Liver (tissue), 8 donors: ENCODE measurements at regions not wholly inside any gene's neighbourhood (a gene's known extent, or its start where the extent isn't known, plus 50 kb on each side); places are given as distances from the start of the nearest gene placed in this dataset.
A peak's percentile ranks its signal among the peaks of the same experiment; 100 is the strongest.

Source experiments
- DNase-seq: peaks from one replicate; pipeline ENCODE4 v3.0.0-alpha.2; 2017; ENCODE audit warnings: low spot score
- H3K27ac ChIP-seq, 2 donors: one replicate each; pipeline ENCODE4 v1.7.0; 2013; ENCODE audit warnings: inconsistent platforms in 2 of 2, low read length in 2 of 2, control low read depth in 1 of 2, low read depth in 1 of 2, mild to moderate bottlenecking in 1 of 2
- H3K27me3 ChIP-seq, 4 donors: one replicate each; pipeline versions ENCODE4 v1.6.1 to v1.7.0; 2013; ENCODE audit warnings: low read length in 3 of 4, inconsistent platforms in 1 of 4, mild to moderate bottlenecking in 1 of 4, moderate library complexity in 1 of 4; ENCODE audit not compliant: control insufficient read depth in 4 of 4, insufficient read depth in 4 of 4
- H3K36me3 ChIP-seq, 4 donors: one replicate each; pipeline versions ENCODE4 v1.6.1 to v1.7.0; 2013; ENCODE audit warnings: low read length in 3 of 4, mild to moderate bottlenecking in 3 of 4, low read depth in 1 of 4, moderate library complexity in 1 of 4; ENCODE audit not compliant: control insufficient read depth in 4 of 4, insufficient read depth in 3 of 4
- H3K4me1 ChIP-seq, 4 donors: one replicate each; pipeline versions ENCODE4 v1.6.1 to v1.7.0; 2013; ENCODE audit warnings: low read length in 3 of 4, mild to moderate bottlenecking in 3 of 4, moderate library complexity in 1 of 4; ENCODE audit not compliant: control insufficient read depth in 4 of 4, insufficient read depth in 4 of 4
- H3K4me3 ChIP-seq, 3 donors: one replicate each; pipeline versions ENCODE4 v1.6.1 to v1.7.0; 2013; ENCODE audit warnings: low read length in 3 of 3, control low read depth in 1 of 3, low read depth in 1 of 3, mild to moderate bottlenecking in 1 of 3
- H3K9ac ChIP-seq, 2 donors: one replicate each; pipeline ENCODE4 v1.7.0; 2013; ENCODE audit warnings: low read length in 2 of 2, mild to moderate bottlenecking in 2 of 2, moderate library complexity in 2 of 2, control low read depth in 1 of 2, low read depth in 1 of 2
- H3K9me3 ChIP-seq, 4 donors: one replicate each; pipeline versions ENCODE4 v1.6.1 to v1.7.0; 2013; ENCODE audit warnings: low read length in 3 of 4; ENCODE audit not compliant: control insufficient read depth in 4 of 4
- FOXA1 ChIP-seq: IDR thresholded peaks from 2 replicates; pipeline ENCODE4 v1.6.1; 2016; ENCODE audit warnings: antibody characterized with exemption
- FOXA2 ChIP-seq: IDR thresholded peaks from 2 replicates; pipeline ENCODE4 v1.6.1; 2016; ENCODE audit warnings: antibody characterized with exemption
- GABPA ChIP-seq, 2 donors: IDR thresholded peaks in 1 of 2; conservative IDR thresholded peaks in 1 of 2; 2 replicates each; pipeline ENCODE4 v1.6.1; 2016; ENCODE audit warnings: antibody characterized with exemption in 2 of 2, mild to moderate bottlenecking in 1 of 2, moderate library complexity in 1 of 2
- HNF4A ChIP-seq, 2 donors: conservative IDR thresholded peaks; 2 replicates each; pipeline ENCODE4 v1.6.1; 2016; ENCODE audit warnings: antibody characterized with exemption in 2 of 2, mild to moderate bottlenecking in 2 of 2
- HNF4G ChIP-seq: IDR thresholded peaks from 2 replicates; pipeline ENCODE4 v1.6.1; 2016; ENCODE audit warnings: antibody characterized with exemption
- JUND ChIP-seq, 2 donors: IDR thresholded peaks; 2 replicates each; pipeline ENCODE4 v1.6.1; 2016; ENCODE audit warnings: antibody characterized with exemption in 2 of 2
- NR2F2 ChIP-seq: IDR thresholded peaks from 2 replicates; pipeline ENCODE4 v1.6.1; 2016; ENCODE audit warnings: antibody characterized with exemption
- RAD21 ChIP-seq, 2 donors: IDR thresholded peaks; 2 replicates each; pipeline ENCODE4 v1.6.1; 2016; ENCODE audit warnings: antibody characterized with exemption in 2 of 2, mild to moderate bottlenecking in 2 of 2
- RXRA ChIP-seq, 2 donors: IDR thresholded peaks; 2 replicates each; pipeline ENCODE4 v1.6.1; 2017 to 2018; ENCODE audit warnings: antibody characterized with exemption in 2 of 2, mild to moderate bottlenecking in 1 of 2
- SP1 ChIP-seq: IDR thresholded peaks from 2 replicates; pipeline ENCODE4 v1.6.1; 2018; ENCODE audit warnings: antibody characterized with exemption, mild to moderate bottlenecking
- TAF1 ChIP-seq: conservative IDR thresholded peaks from 2 replicates; pipeline ENCODE4 v1.6.1; 2016; ENCODE audit warnings: antibody characterized with exemption, mild to moderate bottlenecking
- YY1 ChIP-seq: IDR thresholded peaks from 2 replicates; pipeline ENCODE4 v1.6.1; 2016; ENCODE audit warnings: antibody characterized with exemption, mild to moderate bottlenecking
- WGBS: extraction: QIAGEN DNeasy Blood & Tissue Kit; methylation state at CpG from one replicate; pipeline ENCODE4 v1.1.7; 2013; 5-methylcytosine and 5-hydroxymethylcytosine counted together
- TF ChIP-seq, protein P1 (sequence below): fragments of 150-350 bp; IDR thresholded peaks from 2 replicates; pipeline ENCODE4 v1.5.1; 2017; ENCODE audit warnings: improper control_type of control experiment, low read depth, low read length; ENCODE audit not compliant: missing input control
- TF ChIP-seq, protein P2 (sequence below): IDR thresholded peaks from 2 replicates; pipeline ENCODE4 v1.6.1; 2016; ENCODE audit warnings: antibody characterized with exemption
- TF ChIP-seq, protein P3 (sequence below): IDR thresholded peaks from 2 replicates; pipeline ENCODE4 v1.6.1; 2016; ENCODE audit warnings: antibody characterized with exemption
- TF ChIP-seq, protein P4 (sequence below): IDR thresholded peaks from 2 replicates; pipeline ENCODE4 v1.6.1; 2016; ENCODE audit warnings: antibody characterized with exemption
- TF ChIP-seq, protein P5 (sequence below): IDR thresholded peaks from 2 replicates; pipeline ENCODE4 v1.6.1; 2016; ENCODE audit warnings: antibody characterized with exemption, mild to moderate bottlenecking
- donor health status: healthy.
- donor health status: healthy.
- donor health status: healthy.
- donor health status: healthy.
- donor health status: healthy.

DNA sequence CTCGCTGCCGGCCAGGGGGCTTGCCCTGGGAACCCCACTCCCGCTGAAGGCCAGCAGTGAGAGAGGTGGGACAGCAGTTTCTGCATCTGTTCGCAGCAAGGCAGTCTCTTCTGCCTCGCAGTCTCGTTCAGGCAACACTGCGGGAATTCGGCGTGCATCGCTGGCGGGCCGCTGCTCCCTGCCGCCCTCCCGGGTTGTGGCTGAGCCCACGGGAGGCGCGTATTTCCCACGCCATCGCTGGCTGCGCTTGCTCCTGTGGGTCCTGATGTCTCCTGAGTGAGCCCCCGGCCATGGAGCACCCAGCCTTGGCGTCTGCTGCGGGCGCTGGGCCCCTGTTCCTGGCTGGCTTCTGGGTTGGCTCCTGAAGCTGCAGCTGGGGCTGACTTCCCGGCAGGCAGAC lies 227.9 kb downstream of the TEX29 start:
- peaks cover 11 to 49% (median 39%) of the 10 kb centered on the region in 4 donors for H3K4me1 ChIP-seq
- H3K4me3 ChIP-seq = no peak overlapping the region
- no peaks in the 10 kb centered on the region for H3K9me3 ChIP-seq
- no peak overlapping the region for H3K9ac ChIP-seq
- no peak for DNase-seq
- TF ChIP-seq YY1 = no peak
- TF ChIP-seq NR2F2 = no peak
- TF ChIP-seq, protein P1, sequence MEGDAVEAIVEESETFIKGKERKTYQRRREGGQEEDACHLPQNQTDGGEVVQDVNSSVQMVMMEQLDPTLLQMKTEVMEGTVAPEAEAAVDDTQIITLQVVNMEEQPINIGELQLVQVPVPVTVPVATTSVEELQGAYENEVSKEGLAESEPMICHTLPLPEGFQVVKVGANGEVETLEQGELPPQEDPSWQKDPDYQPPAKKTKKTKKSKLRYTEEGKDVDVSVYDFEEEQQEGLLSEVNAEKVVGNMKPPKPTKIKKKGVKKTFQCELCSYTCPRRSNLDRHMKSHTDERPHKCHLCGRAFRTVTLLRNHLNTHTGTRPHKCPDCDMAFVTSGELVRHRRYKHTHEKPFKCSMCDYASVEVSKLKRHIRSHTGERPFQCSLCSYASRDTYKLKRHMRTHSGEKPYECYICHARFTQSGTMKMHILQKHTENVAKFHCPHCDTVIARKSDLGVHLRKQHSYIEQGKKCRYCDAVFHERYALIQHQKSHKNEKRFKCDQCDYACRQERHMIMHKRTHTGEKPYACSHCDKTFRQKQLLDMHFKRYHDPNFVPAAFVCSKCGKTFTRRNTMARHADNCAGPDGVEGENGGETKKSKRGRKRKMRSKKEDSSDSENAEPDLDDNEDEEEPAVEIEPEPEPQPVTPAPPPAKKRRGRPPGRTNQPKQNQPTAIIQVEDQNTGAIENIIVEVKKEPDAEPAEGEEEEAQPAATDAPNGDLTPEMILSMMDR = no peak
- no peak for TF ChIP-seq SP1
- TF ChIP-seq JUND (IDR thresholded peaks at IDR 0.05) = no peak
- TF ChIP-seq, protein P2, sequence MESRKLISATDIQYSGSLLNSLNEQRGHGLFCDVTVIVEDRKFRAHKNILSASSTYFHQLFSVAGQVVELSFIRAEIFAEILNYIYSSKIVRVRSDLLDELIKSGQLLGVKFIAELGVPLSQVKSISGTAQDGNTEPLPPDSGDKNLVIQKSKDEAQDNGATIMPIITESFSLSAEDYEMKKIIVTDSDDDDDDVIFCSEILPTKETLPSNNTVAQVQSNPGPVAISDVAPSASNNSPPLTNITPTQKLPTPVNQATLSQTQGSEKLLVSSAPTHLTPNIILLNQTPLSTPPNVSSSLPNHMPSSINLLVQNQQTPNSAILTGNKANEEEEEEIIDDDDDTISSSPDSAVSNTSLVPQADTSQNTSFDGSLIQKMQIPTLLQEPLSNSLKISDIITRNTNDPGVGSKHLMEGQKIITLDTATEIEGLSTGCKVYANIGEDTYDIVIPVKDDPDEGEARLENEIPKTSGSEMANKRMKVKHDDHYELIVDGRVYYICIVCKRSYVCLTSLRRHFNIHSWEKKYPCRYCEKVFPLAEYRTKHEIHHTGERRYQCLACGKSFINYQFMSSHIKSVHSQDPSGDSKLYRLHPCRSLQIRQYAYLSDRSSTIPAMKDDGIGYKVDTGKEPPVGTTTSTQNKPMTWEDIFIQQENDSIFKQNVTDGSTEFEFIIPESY = no peak
- TF ChIP-seq GABPA (IDR thresholded peaks at IDR 0.05 in 1 of 2, conservative IDR thresholded peaks at IDR 0.05 in 1 of 2) = no peak
- no peak for TF ChIP-seq HNF4G
- TF ChIP-seq, protein P3, sequence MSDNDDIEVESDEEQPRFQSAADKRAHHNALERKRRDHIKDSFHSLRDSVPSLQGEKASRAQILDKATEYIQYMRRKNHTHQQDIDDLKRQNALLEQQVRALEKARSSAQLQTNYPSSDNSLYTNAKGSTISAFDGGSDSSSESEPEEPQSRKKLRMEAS = no peak
- TF ChIP-seq HNF4A (conservative IDR thresholded peaks at IDR 0.05) = no peak
- TF ChIP-seq, protein P4, sequence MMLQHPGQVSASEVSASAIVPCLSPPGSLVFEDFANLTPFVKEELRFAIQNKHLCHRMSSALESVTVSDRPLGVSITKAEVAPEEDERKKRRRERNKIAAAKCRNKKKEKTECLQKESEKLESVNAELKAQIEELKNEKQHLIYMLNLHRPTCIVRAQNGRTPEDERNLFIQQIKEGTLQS = no peak
- no peak for TF ChIP-seq FOXA1
- no peak for TF ChIP-seq TAF1
- TF ChIP-seq RXRA (IDR thresholded peaks at IDR 0.05) = no peak
- no peak for TF ChIP-seq FOXA2
- H3K36me3 ChIP-seq = no peaks in the 10 kb centered on the region
- H3K27ac ChIP-seq = no peak overlapping the region
- 95% methylated on average over 25 of the region's 25 CpGs for WGBS
- no peaks in the 10 kb centered on the region for H3K27me3 ChIP-seq

DNA sequence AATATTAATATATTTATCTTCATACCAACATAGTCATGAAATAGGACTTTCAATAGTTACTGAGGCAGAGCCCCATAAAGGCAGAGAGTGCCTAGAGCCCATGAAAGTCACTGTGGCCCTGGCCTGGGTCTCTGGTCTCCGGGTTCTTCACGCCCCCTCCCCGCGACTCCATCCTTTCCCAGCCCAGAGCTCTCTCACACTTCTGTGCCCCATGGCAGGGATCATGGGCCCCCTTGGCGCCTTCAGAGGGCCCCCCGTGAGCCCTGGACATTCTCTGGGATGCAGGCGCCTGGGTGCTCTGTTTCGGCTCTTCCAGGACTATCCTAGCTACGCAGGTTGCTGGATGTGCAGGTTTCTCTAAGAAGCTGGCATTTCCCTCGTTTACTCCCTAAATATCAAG lies 228.4 kb downstream of the TEX29 start:
- no peak overlapping the region for H3K4me3 ChIP-seq

More for the DNA sequence above, 228.4 kb downstream of the TEX29 start:
- Histone ChIP-seq H3K36me3 (no peaks in the 10 kb centered on the region), H3K4me1 (peaks cover 11 to 47% (median 38%) of the 10 kb centered on the region in 4 donors), H3K9ac (no peak overlapping the region), H3K27ac (peak overlapping the region; percentile 56 to 78), H3K27me3 (no peaks in the 10 kb centered on the region), H3K9me3 (no peaks in the 10 kb centered on the region)
- WGBS = 92% methylated on average over 10 of the region's 10 CpGs
- DNase-seq = no peak
- TF ChIP-seq GABPA (IDR thresholded peaks at IDR 0.05 in 1 of 2, conservative IDR thresholded peaks at IDR 0.05 in 1 of 2) (no peak), HNF4G (no peak), FOXA1 (no peak), NR2F2 (no peak), FOXA2 (no peak), RAD21 (IDR thresholded peaks at IDR 0.05) (no peak)
- TF ChIP-seq, protein P5, sequence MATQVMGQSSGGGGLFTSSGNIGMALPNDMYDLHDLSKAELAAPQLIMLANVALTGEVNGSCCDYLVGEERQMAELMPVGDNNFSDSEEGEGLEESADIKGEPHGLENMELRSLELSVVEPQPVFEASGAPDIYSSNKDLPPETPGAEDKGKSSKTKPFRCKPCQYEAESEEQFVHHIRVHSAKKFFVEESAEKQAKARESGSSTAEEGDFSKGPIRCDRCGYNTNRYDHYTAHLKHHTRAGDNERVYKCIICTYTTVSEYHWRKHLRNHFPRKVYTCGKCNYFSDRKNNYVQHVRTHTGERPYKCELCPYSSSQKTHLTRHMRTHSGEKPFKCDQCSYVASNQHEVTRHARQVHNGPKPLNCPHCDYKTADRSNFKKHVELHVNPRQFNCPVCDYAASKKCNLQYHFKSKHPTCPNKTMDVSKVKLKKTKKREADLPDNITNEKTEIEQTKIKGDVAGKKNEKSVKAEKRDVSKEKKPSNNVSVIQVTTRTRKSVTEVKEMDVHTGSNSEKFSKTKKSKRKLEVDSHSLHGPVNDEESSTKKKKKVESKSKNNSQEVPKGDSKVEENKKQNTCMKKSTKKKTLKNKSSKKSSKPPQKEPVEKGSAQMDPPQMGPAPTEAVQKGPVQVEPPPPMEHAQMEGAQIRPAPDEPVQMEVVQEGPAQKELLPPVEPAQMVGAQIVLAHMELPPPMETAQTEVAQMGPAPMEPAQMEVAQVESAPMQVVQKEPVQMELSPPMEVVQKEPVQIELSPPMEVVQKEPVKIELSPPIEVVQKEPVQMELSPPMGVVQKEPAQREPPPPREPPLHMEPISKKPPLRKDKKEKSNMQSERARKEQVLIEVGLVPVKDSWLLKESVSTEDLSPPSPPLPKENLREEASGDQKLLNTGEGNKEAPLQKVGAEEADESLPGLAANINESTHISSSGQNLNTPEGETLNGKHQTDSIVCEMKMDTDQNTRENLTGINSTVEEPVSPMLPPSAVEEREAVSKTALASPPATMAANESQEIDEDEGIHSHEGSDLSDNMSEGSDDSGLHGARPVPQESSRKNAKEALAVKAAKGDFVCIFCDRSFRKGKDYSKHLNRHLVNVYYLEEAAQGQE = no peak
- TF ChIP-seq, protein P1 = no peak
- TF ChIP-seq, protein P2 = no peak
